OCI-LY1 (cell line): ENCODE measurements at regions not wholly inside any gene's neighbourhood (a gene's known extent, or its start where the extent isn't known, plus 50 kb on each side); places are given as distances from the start of the nearest gene placed in this dataset.

Experiments used
- CTCF ChIP-seq: fragments of 200-600 bp; sonication (generic), shearing (Covaris generic); IDR thresholded peaks from 2 replicates; pipeline ENCODE4 v1.5.1; 2017; ENCODE audit warnings: mild to moderate bottlenecking, antibody characterized with exemption, low read length, moderate library complexity, mixed read lengths
- EZH2 ChIP-seq: fragments of 200-600 bp; sonication (generic), shearing (Covaris generic); IDR thresholded peaks from 2 replicates; pipeline ENCODE4 v1.8.0; 2017; ENCODE audit warnings: borderline replicate concordance, mixed run types, mild to moderate bottlenecking, antibody characterized with exemption, low read length, moderate library complexity, mixed read lengths

GRCh38 chr15:70188286-70188685 lies 90.6 kb upstream of the TLE3 start:
- TF ChIP-seq CTCF (no peak), EZH2 (no peak)
